ENCODE measurements at regions not wholly inside any gene's neighbourhood (a gene's known extent, or its start where the extent isn't known, plus 50 kb on each side); places are given as distances from the start of the nearest gene placed in this dataset.
"Not testable (repeated sequence)": the region's sequence is repeated elsewhere in the genome, so short reads cannot be mapped to it uniquely, and the experiment has no call there.

DNA sequence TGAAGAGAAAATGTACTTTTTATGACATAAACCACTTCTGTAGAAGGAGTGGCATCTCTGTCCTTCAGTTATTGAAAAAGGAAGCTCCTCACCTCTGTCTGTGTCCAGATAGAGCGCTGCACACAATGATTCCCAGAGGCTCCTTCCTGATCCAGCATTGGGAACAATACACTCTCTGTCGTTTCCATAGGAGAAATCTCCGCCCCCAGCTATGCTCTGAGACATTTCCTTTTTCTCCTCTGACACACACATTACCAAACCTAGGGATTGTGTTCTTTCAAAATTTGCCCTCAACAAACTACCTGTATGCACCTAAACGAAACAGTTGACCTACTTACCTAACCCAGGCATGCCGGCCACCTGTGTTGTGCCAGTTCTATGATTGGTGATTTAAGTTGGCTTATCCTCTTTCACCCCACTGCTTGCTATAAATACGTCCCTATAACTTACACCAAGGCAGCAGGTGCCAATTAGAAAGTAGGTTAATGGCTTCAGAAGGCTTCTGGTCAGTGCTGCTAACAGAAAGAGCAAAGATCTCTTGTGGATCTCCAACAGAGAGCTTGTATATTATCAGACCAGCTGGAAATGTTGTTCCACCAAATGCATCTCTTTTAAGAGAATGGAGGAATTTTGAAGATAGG, 140.1 kb upstream of the JCAD start:
- DNase-seq: no peak

DNA sequence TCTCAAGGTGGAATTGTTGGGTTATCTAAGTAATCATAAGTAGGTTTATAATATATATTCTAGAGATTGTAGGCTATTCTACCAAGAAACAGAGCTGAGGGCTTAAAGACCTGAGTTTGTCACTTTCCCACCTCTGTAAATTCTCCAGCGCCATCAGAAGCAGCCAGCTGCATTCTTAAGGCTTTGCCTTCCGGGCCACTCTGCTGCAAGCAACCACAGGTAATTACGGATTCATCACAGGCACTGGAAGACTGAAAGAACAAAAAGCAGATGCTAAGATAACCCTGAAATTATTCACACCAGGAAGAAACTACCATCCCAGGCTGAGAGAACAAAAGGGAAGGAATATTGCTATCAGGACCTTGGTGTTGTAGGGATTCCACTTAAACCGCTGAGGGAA, 137.8 kb upstream of the JCAD start:
- no peak for DNase-seq

DNA sequence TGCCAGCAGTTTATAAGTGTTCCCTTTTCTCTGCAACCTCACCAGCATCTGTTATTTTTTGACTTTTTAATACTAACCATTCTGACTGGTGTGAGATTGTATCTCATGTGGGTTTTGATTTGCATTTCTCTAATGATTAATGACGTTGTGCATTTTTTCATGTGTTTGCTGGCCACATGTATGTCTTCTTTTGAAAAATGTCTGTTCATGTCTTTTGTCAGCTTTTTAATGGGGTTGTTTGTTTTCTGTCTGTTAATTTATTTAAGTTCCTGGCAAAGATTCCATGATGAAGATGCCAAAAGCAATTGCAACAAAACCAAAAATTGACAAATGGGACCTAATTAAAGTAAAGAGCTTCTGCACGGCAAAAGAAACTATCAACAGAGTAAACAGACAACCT, 137.2 kb upstream of the JCAD start:
- DNase-seq: not testable (repeated sequence)

DNA sequence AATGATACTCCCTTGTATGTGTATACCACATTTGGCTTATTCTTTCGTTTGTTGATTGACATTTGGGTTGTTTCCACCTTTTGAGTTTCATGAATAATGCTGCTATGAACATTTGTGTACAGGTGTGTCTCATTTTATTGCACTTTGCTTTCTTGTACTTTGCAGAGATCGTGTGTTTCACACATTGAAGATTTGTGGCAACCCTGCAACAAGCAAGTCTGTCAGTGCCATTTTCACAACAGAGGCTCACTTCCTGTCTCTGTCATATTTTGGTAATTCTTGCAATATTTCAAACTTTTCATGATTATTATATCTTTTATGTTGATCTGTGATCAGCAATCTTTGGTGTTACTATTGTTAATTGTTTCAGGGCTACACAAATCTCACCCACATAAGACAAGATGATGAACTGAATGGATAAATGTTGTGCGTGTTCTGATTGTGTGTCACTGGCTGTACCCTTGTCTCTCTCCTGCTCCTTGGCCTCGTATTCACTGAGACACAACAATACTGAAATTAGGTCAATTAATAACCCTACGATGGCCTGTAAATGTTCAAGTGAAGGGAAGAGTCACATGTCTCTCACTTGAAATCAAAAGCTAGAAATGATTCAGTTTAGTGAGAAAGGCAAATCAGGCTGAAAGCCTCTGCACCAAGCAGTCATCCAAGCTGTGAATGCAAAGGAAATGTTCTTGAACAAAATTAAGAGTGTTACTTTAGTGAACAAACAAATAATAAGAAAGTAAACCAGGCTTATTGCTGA, 133.6 kb upstream of the JCAD start:
- no peak for DNase-seq

DNA sequence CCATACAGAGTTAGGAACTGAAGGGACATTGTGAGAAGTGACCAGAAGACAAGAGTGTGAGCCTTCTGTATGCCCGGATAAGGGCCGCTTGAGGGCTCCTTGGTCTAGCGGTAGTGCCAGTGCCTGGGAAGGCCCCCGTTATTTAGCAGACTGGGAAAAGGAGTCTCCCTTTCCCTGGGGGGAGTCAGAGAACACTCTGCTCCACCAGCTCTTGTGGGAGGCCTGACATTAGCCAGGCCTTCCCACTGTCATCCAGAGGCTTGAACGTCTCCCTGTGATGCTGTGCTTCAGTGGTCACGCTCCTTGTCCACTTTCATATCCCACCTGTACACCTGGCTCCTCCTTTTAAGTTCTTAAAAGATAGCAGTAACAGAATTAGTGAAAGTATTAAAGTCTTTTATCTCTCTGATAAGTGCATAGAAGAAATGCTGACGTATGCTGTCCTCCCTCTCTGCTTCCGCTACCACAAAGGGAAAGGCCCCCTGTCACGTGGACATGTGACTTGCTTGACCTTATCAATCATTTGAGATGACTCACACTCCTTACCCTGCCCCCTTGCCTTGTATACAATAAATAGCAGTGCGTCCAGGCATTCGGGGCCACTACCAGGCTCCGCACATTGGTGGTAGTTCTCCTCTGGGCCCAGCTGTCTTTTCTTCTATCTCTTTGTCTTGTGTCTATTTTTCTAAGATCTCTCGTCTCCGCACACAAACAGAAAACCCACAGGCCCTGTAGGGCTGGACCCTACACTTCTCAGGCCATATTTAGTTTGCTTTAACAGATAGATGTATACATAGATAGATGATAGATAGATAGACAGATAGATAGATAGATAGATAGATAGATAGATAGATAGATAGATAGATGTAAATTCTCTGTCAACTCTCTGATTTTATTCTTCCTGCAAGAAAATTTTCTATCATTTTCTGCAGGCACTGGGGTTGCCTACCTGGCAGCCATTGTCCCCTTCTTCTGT, 131.5 kb upstream of the JCAD start:
- no peak for DNase-seq

DNA sequence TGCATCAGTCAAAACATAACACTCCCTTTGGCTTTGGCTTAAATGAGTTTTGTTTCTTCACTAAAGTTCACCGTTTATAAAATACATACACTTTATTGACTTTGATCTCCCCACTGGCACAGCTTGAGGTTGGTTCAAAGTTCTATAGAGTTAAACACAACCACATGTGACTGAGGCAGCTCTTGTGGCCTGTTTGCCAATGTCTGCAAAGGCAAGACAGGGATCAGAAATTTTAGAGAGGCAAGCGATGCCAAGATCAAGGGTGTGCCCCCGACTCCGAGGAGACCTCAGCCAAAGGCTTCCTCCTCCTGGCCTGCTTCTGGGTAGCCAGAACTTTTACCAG, 129.8 kb upstream of the JCAD start:
- DNase-seq: no peak

DNA sequence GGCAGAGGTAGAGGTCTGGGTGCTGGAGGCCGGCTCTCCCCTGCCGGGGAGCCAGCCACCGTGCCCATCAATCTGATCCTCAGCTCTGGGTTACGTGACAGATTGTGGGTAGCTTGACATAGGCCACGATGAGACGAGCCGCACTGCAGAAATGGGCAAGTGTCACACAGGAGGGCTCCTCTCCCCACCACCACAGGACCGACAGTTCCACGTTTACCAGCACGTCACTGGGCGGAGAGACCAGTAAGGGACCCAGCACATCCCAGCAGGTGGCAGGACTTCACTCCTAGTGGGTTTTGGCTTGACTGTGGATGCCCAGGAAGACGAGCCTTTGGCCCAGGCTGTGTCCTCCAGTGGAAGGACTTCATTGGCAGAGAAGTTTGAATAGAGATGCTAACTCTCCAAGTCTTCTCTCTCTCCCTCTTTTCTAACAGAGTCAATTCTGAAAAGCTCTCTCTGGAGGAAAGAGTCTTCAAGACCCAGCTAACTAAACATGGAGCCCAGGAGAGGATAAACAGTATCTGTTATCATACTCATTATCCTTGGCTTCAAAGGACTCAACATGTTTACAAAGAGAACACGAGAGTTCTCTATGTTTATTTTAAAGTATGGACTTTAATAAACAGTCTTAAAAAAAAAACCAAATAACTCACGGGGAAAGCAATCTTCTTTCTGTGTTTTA, 129.3 kb upstream of the JCAD start:
- no peak for DNase-seq

DNA sequence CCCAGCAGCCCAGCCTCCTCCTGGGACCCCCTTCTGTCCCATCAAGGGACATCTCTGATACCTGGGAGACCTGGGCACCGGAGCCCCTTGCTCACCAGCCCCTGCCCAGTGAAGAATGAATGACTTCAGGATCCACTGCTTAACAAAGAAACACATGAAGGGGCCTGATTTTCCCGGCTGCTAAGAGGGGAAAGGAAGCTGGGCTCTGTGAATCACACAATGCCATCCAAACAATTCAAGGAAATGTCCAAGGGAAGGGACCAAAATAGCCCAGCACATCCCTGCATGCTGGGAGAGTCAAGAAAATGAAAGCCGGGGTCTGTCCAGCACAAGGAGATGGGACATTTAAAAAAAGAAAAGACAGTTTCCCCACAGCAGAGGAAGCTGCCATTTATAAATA, 128.7 kb upstream of the JCAD start:
- DNase-seq: no peak

DNA sequence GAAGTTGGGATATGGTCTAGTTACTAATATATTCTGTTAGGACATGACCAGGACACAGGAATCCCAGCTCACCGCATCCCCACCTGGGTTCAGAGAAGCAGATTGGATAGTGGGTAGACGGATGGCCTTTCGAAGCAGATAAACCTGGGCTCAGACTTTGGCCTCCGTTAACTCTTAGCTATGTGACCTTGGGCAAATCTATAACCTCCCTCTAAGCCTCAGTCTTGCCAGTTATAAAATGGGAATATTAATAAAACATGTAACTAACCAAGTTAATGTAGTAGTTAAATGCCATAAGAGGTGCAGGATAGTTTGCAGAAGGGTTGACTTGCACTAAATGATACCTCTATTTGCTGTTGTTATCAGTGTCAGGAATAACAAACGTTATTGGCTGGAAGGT, 127.6 kb upstream of the JCAD start:
- DNase-seq: no peak

DNA sequence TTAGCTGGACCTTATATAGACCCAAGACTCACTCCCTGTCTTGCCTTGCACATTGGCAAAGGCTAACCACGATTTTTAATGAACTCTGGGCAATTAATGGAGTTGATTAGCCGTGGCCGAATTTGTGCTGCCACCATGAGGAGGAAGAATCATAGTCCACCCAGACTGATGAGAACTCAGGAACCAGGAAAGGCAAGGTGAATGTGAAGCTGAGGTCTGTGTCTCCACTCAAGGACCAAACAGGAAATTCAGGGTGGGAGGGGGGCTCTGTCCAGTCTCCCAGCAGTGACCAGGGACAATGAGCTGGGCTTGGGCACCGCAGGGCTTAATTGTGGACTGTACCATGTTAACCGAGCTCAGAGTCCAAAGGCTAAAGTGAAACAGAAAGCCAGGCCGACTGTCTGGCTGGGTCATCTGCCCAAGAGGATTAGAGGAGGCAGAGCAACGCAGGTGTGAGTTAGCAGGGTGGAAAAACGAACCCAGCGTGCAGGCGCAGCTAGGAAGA, 127.0 kb upstream of the JCAD start:
- no peak for DNase-seq

DNA sequence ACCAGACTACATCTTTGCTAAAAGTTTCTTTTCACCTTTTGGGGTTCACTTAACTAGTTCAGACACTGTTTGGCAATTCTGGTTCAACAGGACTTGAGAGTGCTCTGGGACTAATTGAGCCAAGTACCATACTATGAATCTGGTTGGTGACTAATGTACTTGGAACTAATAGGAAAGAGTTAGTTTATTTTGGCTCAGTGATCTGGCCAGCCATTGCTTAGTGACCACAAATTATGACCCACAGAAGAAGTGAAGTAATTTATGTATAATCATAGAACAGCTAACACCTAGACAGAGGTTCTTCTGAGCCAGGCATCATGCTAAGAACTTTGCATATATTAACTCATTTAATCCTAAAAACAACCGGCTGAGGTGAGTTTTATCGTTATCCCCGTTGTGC, 126.5 kb upstream of the JCAD start:
- DNase-seq: no peak

DNA sequence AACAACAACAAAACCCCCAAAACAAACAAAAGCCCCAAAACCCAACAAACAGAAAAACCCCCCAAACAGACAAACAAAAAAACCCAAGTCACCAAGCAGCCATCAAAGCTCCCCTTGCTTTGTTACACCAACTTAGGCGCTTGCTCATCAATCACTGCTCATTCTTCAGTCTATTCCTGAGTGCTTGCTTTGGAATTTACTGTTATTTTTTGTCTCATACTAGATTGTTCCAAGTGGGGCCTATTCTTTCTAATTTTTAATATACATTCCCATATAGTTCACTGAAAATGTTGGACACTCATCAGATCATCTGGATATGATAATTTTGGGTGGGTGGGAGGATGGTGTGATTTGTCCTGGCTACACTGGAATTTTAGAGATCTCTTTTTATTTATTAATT, 126.0 kb upstream of the JCAD start:
- DNase-seq: no peak

DNA sequence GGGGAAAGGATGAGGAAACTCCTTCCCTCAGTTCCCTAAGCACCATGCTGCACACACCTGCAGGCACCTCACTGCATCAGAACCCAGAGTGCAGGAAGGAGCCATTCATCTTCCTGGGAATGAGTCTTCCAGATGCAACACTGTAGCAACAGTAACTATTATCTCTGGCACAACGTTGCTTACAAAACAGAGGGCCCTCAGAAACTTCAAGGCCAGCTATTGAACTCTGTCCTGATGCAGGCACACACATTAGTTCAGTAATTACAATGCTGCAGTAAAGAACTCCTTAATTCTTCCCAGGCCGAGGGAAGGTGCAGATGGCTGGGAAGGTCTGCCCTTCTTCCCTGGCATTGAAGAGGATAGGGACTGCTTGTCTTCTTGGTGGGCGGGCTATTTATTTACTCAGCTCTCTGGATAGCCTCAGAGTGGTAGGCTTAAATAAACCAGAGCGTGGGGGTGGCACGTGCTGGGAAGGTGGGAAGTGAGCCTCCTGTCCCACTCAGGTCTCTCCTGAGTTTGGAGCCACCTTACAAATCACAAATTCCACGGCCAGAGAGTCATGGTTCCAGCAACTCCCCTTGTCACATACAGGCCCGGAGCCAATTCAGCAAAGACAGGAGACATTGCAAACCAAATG, 125.1 kb upstream of the JCAD start:
- no peak for DNase-seq

DNA sequence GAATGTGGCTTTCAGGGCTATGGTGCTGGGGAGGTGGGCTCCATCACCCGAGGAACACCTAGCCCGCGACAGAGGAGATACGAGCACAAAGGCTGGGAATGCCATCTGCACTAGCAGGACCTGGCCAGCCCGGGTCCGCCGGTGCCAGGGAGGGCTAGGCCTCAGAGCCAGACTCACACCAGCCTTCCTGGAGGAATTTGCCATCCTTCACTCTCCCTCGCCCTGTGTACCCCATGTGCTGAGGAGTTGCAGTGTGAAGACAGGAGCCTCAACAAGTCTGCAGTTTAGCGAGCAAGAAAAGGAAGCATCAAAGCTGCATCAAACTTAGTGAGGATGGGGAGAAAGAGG, 123.6 kb upstream of the JCAD start:
- DNase-seq: no peak

DNA sequence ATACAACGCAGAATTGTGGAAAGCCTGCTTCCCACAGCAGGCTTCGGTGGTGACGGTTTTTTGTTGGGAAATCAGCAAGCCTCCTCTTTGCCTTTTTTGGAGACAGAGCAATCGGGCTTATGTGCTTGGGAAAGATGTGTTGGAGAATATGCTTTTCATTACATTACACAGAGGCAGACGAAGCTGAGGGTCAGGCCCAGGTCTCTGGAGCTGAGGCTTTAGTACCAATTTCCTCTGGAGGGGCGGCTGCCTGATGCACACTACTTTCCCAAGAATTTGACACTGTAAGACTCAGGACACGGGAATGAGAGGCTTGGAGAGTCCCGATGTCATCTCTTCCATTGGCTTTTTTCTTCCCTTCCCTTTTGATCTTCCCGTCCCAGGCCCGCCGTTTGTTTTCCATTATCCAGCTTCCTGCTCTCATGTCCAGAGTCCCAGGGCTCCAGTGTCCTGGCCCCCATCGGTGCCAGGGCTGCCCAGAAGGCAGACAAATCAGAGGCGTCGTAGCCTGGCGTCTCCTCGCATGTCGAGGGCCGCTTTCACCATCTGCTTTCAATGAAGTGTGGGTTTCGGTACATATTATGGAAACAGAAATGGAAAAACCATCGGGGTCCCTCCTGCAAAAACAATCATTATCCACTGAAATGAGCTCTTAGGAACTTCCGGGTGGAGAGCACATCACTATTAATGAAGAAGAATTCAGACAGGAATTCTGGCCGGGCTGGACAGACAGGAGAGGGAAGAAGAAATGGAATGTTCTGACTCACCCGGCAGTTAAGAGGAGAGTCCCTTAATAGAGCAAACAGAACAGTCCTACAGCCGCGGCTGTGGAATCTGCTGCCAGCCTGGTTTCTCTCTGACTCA, 123.0 kb upstream of the JCAD start:
- no peak for DNase-seq

DNA sequence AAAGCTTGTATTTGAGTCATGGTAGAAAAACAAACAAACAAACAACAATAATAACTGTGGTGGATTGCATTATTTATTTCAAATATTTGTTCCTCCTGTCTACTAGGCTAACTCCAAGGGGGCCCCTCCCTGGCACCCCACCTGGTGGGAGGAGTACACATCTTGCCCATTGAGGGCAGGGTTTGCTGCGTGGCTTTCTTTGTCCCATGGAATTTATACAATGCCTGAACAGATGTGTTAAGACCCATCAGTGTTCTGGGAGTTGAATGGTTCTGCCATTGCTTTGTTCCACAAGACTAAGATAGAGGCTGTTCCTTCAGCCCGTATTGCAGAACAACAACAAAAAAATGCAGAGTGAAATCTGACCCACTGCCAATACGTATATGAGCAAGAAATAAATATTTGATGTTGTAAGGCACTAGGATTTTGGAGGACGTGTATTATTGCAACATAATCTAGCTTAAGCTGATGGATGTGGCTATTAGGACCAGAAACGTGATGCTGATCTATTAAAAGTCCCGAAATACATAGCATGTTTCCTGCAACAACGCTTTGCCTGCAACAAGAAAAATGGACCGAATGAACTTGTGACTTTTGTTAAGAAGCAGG, 119.1 kb upstream of the JCAD start:
- no peak for DNase-seq

DNA sequence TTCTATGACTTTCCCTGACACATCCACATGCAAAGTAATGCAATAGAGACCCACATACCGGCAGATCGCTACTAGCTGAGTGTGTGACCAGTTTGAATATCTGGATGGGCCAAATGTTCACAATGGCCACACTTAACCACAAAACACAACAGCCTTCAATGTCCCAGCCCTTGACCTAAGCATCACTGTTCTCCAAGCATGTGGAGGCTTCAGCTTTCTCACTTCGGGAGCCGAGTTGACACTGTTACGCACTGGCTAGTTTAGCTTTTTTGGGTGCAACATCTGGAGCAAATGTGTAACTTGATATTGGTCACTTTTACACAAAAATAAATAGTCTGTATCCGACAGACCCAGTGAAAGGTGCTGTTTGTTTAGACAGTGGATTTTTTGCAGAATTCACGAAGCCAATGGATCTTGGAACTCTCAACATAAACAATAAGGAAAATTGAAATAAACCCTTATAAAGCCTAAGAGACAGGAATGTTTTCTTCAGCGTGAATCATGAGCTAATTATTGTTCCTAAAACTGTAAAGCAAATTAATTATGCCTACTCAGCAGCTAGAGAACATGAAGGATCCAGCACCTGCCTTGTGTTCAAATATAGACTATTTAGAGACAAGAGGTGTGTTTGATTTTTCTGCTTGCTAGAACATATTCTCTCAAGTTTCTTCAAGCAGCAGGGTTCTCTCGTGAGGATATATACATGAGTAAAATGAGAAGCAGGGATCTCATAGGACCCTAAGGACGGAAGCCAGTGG, 117.6 kb upstream of the JCAD start:
- DNase-seq: no peak

DNA sequence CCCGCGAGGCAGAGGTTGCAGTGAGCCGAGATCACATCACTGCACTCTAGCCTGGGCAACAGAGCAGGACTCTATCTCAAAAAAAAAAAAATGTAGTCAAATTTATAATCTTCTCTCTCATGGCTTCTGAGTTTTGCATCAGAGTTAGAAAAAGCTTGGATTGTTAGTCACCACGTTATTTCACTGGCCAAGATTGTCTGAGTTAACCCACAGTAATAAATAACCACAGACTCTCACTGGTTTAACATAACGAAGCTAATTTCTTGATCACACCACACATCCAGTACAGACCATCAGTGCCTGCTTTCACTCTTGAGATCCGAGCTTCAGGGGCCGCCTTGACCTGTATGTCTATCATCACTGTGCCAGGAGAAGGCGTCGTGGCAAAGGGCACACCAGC, 116.8 kb upstream of the JCAD start:
- no peak for DNase-seq

DNA sequence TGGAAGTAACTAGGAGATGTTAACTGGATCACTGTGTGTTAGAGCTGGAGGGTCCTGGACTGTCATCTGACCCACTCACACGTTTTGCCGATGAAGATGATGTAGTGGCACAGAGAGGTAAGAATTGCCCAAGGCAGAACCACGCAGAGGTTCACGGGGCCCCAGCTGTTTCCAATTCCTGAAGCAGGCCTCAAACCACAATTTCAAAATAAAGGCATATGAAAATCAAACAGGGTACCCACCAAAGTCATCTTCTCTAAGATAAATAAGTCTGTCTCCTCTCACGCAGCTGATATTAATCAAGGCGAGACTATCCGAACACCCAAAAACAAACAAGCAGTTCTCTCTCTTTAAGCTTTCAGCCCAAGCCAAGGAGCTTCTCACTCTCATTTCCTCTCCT, 113.3 kb upstream of the JCAD start:
- no peak for DNase-seq
